GM13976 (cell line): ENCODE measurements at regions not wholly inside any gene's neighbourhood (a gene's known extent, or its start where the extent isn't known, plus 50 kb on each side); places are given as distances from the start of the nearest gene placed in this dataset.

Experiments
- DNase-seq: peaks from one replicate; pipeline ENCODE4 v3.0.0; 2012; ENCODE audit warnings: low spot score
- CTCF ChIP-seq: IDR thresholded peaks from 2 replicates; pipeline ENCODE4 v1.5.1; 2012; ENCODE audit warnings: borderline replicate concordance, mild to moderate bottlenecking; ENCODE audit not compliant: insufficient read depth; ENCODE audit errors: extremely low read depth, missing control alignments, control extremely low read depth
- in situ Hi-C: fragments of 300-500 bp; cut with MboI; formaldehyde crosslinking; loops from one replicate; pipeline ENCODE4 v1.12.0; 2022; ENCODE audit warnings: low sequenced_read_pairs, mixed read lengths, inconsistent platforms; ENCODE audit not compliant: unreplicated experiment

- in situ Hi-C loops: no loop called here
- no peak for TF ChIP-seq CTCF
- no peak for DNase-seq
These were observed 91.2 kb downstream of the KCTD15 start for GRCh38 chr19:33887891-33888290.

DNA sequence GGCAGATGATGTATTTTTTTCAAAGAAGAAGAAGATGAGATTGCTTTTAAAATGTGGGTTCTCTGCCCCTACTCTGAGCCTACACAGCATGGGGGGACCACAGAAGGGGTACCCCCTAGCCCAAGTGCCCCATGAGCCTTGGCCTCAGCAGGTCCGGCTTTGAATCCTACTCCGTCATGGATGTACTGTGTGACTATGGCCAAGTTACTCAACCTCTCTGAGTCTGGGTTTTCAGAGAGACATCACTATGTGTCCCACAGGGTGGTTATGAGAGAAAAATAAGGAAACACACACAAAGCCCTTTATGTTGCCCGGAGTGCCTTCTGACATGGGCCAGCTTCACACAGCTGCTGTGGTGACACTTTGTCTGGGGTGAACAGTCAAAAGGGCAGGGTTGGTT, 92.0 kb downstream of the KCTD15 start:
- no peak for TF ChIP-seq CTCF
- DNase-seq: no peak
- in situ Hi-C loops: no loop called here

GRCh38 chr19:33890569-33890968, 93.9 kb downstream of the KCTD15 start:
- TF ChIP-seq CTCF: no peak
- in situ Hi-C loops: no loop called here
- no peak for DNase-seq

- no peak for DNase-seq
- in situ Hi-C loops: no loop called here
- no peak for TF ChIP-seq CTCF
These were observed 95.1 kb downstream of the KCTD15 start for GRCh38 chr19:33891773-33892172.

GRCh38 chr19:33894787-33895186, 98.1 kb downstream of the KCTD15 start:
- in situ Hi-C loops: no loop called here
- no peak for DNase-seq
- TF ChIP-seq CTCF: no peak

DNA sequence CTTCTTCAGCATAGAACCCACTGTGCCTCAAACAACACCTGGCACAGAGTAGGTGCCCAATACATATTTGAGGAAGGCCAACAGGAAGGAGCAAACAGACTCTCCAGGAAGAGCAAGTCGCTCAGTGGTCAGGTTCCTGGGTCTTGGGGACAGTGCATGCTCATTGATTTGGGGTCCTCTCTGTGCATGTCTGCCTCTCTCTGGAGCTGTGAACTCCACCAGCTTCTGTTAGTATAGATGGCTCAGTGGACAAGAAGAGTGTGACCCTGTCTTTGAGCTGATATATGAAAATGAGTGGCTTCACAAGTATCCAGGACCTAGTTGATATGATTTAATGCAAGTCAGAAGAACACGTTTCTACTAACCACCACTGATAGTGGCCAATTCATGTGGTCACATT, 98.7 kb downstream of the KCTD15 start:
- DNase-seq: no peak
- in situ Hi-C loops: no loop called here
- TF ChIP-seq CTCF: no peak
